GM03348 (cell line): ENCODE measurements at regions not wholly inside any gene's neighbourhood (a gene's known extent, or its start where the extent isn't known, plus 50 kb on each side); places are given as distances from the start of the nearest gene placed in this dataset.

Source experiments
- DNase-seq: peaks from one replicate; pipeline ENCODE4 v3.0.0; 2012; ENCODE audit warnings: low spot score

- no peak for DNase-seq
Observed at GRCh38 chr1:17904290-17904689, 149.2 kb downstream of the ACTL8 start.

GRCh38 chr1:17907999-17908398 is 152.9 kb downstream of the ACTL8 start:
- no peak for DNase-seq

- no peak for DNase-seq
Observed at GRCh38 chr1:17908945-17909344, 153.8 kb downstream of the ACTL8 start.

GRCh38 chr1:17909634-17910033 is 154.5 kb downstream of the ACTL8 start:
- DNase-seq = peak; percentile 64

GRCh38 chr1:17911791-17912190 is 156.7 kb downstream of the ACTL8 start:
- DNase-seq = no peak

- DNase-seq = no peak
Observed at GRCh38 chr1:17912491-17912890, 157.4 kb downstream of the ACTL8 start.

GRCh38 chr1:17913326-17914115 is 158.4 kb downstream of the ACTL8 start:
- DNase-seq = no peak

- no peak for DNase-seq
Observed at GRCh38 chr1:17914131-17914530, 159.0 kb downstream of the ACTL8 start.

- no peak for DNase-seq
Observed at GRCh38 chr1:17914987-17915386, 159.9 kb downstream of the ACTL8 start.

GRCh38 chr1:17915511-17916197 is 160.5 kb downstream of the ACTL8 start:
- DNase-seq = no peak

- DNase-seq = no peak
Observed at GRCh38 chr1:17916702-17917101, 161.6 kb downstream of the ACTL8 start.

GRCh38 chr1:17919525-17920439 is 164.6 kb downstream of the ACTL8 start:
- DNase-seq = peak; percentile 65

- no peak for DNase-seq
Observed at GRCh38 chr1:17920881-17921640, 165.9 kb downstream of the ACTL8 start.

- DNase-seq = peak; percentile 63
Observed at GRCh38 chr1:17922833-17923232, 167.7 kb downstream of the ACTL8 start.

- no peak for DNase-seq
Observed at GRCh38 chr1:17923666-17924065, 168.5 kb downstream of the ACTL8 start.

GRCh38 chr1:17924578-17924977 is 169.4 kb downstream of the ACTL8 start:
- DNase-seq = no peak

GRCh38 chr1:17925290-17926237 is 170.4 kb downstream of the ACTL8 start:
- DNase-seq = no peak

GRCh38 chr1:17926906-17927305 is 171.8 kb downstream of the ACTL8 start:
- no peak for DNase-seq

- no peak for DNase-seq
Observed at GRCh38 chr1:17927952-17928351, 172.8 kb downstream of the ACTL8 start.

GRCh38 chr1:17929224-17929623 is 174.1 kb downstream of the ACTL8 start:
- DNase-seq = no peak

GRCh38 chr1:17930635-17931034 is 175.5 kb downstream of the ACTL8 start:
- DNase-seq = no peak
